GM23338 (cell line): ENCODE measurements at regions not wholly inside any gene's neighbourhood (a gene's known extent, or its start where the extent isn't known, plus 50 kb on each side); places are given as distances from the start of the nearest gene placed in this dataset.

ENCODE experiments used
- ATAC-seq: fragments of 200-7000 bp; cut with Tn5 transposase; 3 replicates; pipeline ENCODE4 v1.9.1; 2020
- DNase-seq: peaks from one replicate; pipeline ENCODE4 v3.0.0-alpha.2; 2015; ENCODE audit warnings: low spot score
- H2AFZ ChIP-seq: fragments of 200-600 bp; sonication (generic); 2 replicates; pipeline ENCODE4 v1.8.0; 2016; ENCODE audit warnings: antibody characterized with exemption, mild to moderate bottlenecking, moderate library complexity
- H3F3A ChIP-seq: fragments of 200-600 bp; sonication (generic); replicated peaks from 2 replicates; pipeline ENCODE4 v1.8.0; 2017; ENCODE audit warnings: antibody characterized with exemption, mixed run types, low read depth
- H3K27ac ChIP-seq: fragments of 200-600 bp; sonication (generic); 2 replicates; pipeline ENCODE4 v1.6.1; 2016; ENCODE audit warnings: low read depth
- H3K27me3 ChIP-seq: fragments of 200-600 bp; sonication (generic); 2 replicates; pipeline ENCODE4 v1.8.0; 2016; ENCODE audit warnings: mild to moderate bottlenecking, mixed run types, moderate library complexity; ENCODE audit not compliant: insufficient read depth
- H3K36me3 ChIP-seq: fragments of 200-600 bp; sonication (generic); 2 replicates; pipeline ENCODE4 v1.8.0; 2016; ENCODE audit warnings: mild to moderate bottlenecking; ENCODE audit not compliant: insufficient read depth
- H3K4me1 ChIP-seq: fragments of 200-600 bp; sonication (generic); 2 replicates; pipeline ENCODE4 v1.8.0; 2016; ENCODE audit warnings: mild to moderate bottlenecking, moderate library complexity; ENCODE audit not compliant: insufficient read depth
- H3K4me2 ChIP-seq: fragments of 200-600 bp; sonication (generic); 2 replicates; pipeline ENCODE4 v1.7.1; 2017; ENCODE audit warnings: mixed run types
- H3K4me3 ChIP-seq: fragments of 200-600 bp; sonication (generic); 2 replicates; pipeline ENCODE4 v1.6.1; 2016; ENCODE audit warnings: mixed run types
- H3K79me2 ChIP-seq: fragments of 200-600 bp; sonication (generic); replicated peaks from 2 replicates; pipeline ENCODE4 v1.8.0; 2017; ENCODE audit warnings: mild to moderate bottlenecking; ENCODE audit not compliant: insufficient read depth
- H3K9me2 ChIP-seq: fragments of 200-600 bp; sonication (generic); 2 replicates; pipeline ENCODE4 v1.8.0; 2017; ENCODE audit not compliant: insufficient read depth
- H4K20me1 ChIP-seq: fragments of 200-600 bp; sonication (generic); replicated peaks from 2 replicates; pipeline ENCODE4 v1.8.0; 2017; ENCODE audit warnings: mild to moderate bottlenecking; ENCODE audit not compliant: insufficient read depth
- H3K27ac Mint-ChIP-seq: 2 replicates; pipeline ENCODE4 v1.8.0; 2020; ENCODE audit warnings: inconsistent platforms, mild to moderate bottlenecking, moderate library complexity, mixed read lengths
- H3K27me3 Mint-ChIP-seq: 3 replicates; pipeline ENCODE4 v1.8.0; 2022; ENCODE audit warnings: low read depth, mild to moderate bottlenecking, moderate library complexity, mixed read lengths, inconsistent platforms; ENCODE audit not compliant: insufficient read depth, poor library complexity
- H3K36me3 Mint-ChIP-seq: 3 replicates; pipeline ENCODE4 v1.8.0; 2021; ENCODE audit warnings: low read depth, mild to moderate bottlenecking, inconsistent platforms, moderate library complexity, mixed read lengths
- H3K4me1 Mint-ChIP-seq: 3 replicates; pipeline ENCODE4 v1.8.0; 2020; ENCODE audit warnings: mild to moderate bottlenecking, inconsistent platforms, mixed read lengths
- H3K4me3 Mint-ChIP-seq: 3 replicates; pipeline ENCODE4 v1.8.0; 2021; ENCODE audit warnings: moderate library complexity, mild to moderate bottlenecking, inconsistent platforms, mixed read lengths
- H3K9me3 Mint-ChIP-seq: 3 replicates; pipeline ENCODE4 v1.8.0; 2020; ENCODE audit warnings: moderate library complexity, mild to moderate bottlenecking, inconsistent platforms, mixed read lengths
- CREB1 ChIP-seq: fragments of 250-450 bp; sonication (Bioruptor Pico); IDR thresholded peaks from 2 replicates; pipeline ENCODE4 v1.5.0; 2020; ENCODE audit warnings: low read depth, mild to moderate bottlenecking, moderate library complexity
- ETS1 ChIP-seq: IDR thresholded peaks from 2 replicates; pipeline ENCODE4 v1.6.1; 2016; ENCODE audit warnings: antibody characterized with exemption
- EZH2 ChIP-seq: fragments of 200-600 bp; sonication (generic); IDR thresholded peaks from one replicate; pipeline ENCODE4 v1.8.0; 2017; ENCODE audit warnings: antibody characterized with exemption, mild to moderate bottlenecking, low read depth; ENCODE audit not compliant: unreplicated experiment
- EZH2phosphoT487 ChIP-seq: fragments of 200-600 bp; sonication (generic); IDR thresholded peaks from one replicate; pipeline ENCODE4 v1.8.1; 2018; ENCODE audit warnings: antibody characterized with exemption; ENCODE audit not compliant: unreplicated experiment
- JUNB ChIP-seq: IDR thresholded peaks from one replicate; pipeline ENCODE4 v1.6.1; 2016; ENCODE audit warnings: antibody characterized with exemption; ENCODE audit not compliant: unreplicated experiment
- NANOG ChIP-seq: IDR thresholded peaks from 2 replicates; pipeline ENCODE4 v1.6.1; 2016; ENCODE audit warnings: antibody characterized with exemption, borderline replicate concordance
- POLR2AphosphoS5 ChIP-seq: IDR thresholded peaks from 2 replicates; pipeline ENCODE4 v1.6.1; 2016; ENCODE audit warnings: antibody characterized with exemption, low read depth
- REST ChIP-seq: IDR thresholded peaks from one replicate; pipeline ENCODE4 v1.6.1; 2018; ENCODE audit warnings: antibody characterized with exemption; ENCODE audit not compliant: unreplicated experiment
- STAT1 ChIP-seq: IDR thresholded peaks from one replicate; pipeline ENCODE4 v1.6.1; 2016; ENCODE audit warnings: antibody characterized with exemption; ENCODE audit not compliant: unreplicated experiment
- ZNF114 ChIP-seq: fragments of 250-450 bp; sonication (Bioruptor Pico); IDR thresholded peaks from 2 replicates; pipeline ENCODE4 v1.5.0; 2020; ENCODE audit warnings: mild to moderate bottlenecking, moderate library complexity
- ZNF331 ChIP-seq: fragments of 250-450 bp; sonication (Bioruptor Pico); IDR thresholded peaks from 2 replicates; pipeline ENCODE4 v1.5.0; 2020; ENCODE audit warnings: low read depth, mild to moderate bottlenecking, moderate library complexity
- ZNF462 ChIP-seq: fragments of 250-450 bp; sonication (Bioruptor Pico); IDR thresholded peaks from 2 replicates; pipeline ENCODE4 v1.5.0; 2020; ENCODE audit warnings: mild to moderate bottlenecking, moderate library complexity
- TF ChIP-seq, protein P1 (sequence below), 2 experiments: fragments of 200-600 bp in 1 of 2; sonication (generic) in 1 of 2; conservative IDR thresholded peaks; 2 replicates each; pipeline versions ENCODE4 v1.5.1 to v1.6.1; 2016 to 2017; ENCODE audit warnings: antibody characterized with exemption in 2 of 2, low read depth in 2 of 2, mild to moderate bottlenecking in 2 of 2, moderate library complexity in 1 of 2

DNA sequence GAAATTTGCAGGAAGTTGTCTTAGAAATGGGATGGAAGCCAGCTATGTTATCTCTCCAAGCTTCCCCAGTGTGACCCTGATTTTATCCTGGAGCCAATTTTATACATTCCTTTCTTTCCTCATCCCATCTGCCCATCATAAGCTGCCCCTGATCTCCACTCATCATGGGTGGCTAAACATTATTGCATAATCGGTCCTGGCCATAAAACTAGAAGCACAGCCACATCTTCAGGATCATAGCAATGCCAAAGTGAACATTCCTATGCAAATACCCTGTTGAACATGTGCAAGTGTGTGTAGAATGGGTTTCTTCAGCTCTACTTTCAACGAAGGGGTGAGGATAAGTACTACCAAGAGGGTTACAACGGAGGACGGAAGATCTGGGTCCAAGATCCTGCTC lies 50.6 kb upstream of the COG2 start:
- Histone ChIP-seq H3F3A (no peaks in the 10 kb centered on the region), H3K27me3 (no peaks in the 10 kb centered on the region), H3K27ac (no peak overlapping the region), H4K20me1 (no peaks in the 10 kb centered on the region), H3K4me1 (peaks cover 6% of the 10 kb centered on the region; the same call in 1 of the 2 replicates), H3K4me2 (no peak overlapping the region), H3K9me2 (no peaks in the 10 kb centered on the region; the same call in 1 of the 2 replicates), H3K79me2 (no peaks in the 10 kb centered on the region), H2AFZ (no peak overlapping the region), H3K4me3 (no peak overlapping the region), H3K36me3 (no peaks in the 10 kb centered on the region)
- Mint-ChIP-seq H3K9me3 (no peaks in the 10 kb centered on the region), H3K27me3 (peaks cover 2% of the 10 kb centered on the region), H3K36me3 (no peaks in the 10 kb centered on the region; the same call in 2 of the 3 replicates), H3K4me3 (no peak overlapping the region), H3K4me1 (peaks cover 10% of the 10 kb centered on the region; the same call in 2 of the 3 replicates), H3K27ac (no peak overlapping the region)
- TF ChIP-seq REST (no peak), NANOG (no peak), JUNB (no peak), POLR2AphosphoS5 (no peak), EZH2phosphoT487 (no peak), ZNF462 (CRISPR knock-in tag) (no peak), ZNF114 (CRISPR knock-in tag) (no peak), ETS1 (no peak), ZNF331 (CRISPR knock-in tag) (no peak), CREB1 (CRISPR knock-in tag) (no peak), STAT1 (no peak), EZH2 (no peak)
- TF ChIP-seq, protein P1, sequence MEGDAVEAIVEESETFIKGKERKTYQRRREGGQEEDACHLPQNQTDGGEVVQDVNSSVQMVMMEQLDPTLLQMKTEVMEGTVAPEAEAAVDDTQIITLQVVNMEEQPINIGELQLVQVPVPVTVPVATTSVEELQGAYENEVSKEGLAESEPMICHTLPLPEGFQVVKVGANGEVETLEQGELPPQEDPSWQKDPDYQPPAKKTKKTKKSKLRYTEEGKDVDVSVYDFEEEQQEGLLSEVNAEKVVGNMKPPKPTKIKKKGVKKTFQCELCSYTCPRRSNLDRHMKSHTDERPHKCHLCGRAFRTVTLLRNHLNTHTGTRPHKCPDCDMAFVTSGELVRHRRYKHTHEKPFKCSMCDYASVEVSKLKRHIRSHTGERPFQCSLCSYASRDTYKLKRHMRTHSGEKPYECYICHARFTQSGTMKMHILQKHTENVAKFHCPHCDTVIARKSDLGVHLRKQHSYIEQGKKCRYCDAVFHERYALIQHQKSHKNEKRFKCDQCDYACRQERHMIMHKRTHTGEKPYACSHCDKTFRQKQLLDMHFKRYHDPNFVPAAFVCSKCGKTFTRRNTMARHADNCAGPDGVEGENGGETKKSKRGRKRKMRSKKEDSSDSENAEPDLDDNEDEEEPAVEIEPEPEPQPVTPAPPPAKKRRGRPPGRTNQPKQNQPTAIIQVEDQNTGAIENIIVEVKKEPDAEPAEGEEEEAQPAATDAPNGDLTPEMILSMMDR (conservative IDR thresholded peaks at IDR 0.05; ENCODE audit: low read depth in 2 of 2) = no peak
- ATAC-seq = no peak
- DNase-seq = no peak
